Caco-2 (cell line): ENCODE measurements at regions not wholly inside any gene's neighbourhood (a gene's known extent, or its start where the extent isn't known, plus 50 kb on each side); places are given as distances from the start of the nearest gene placed in this dataset.

Experiments used
- BruUV-seq: library from RNA; stranded (reverse); fragments of 400-500 nt; replicated peaks from 2 replicates; lab custom pipeline; 2021; lab: Mats Ljungman, UMichigan
- CTCF ChIA-PET: fragments of 300-600 bp; sonication (Branson Sonifier 250); formaldehyde crosslinking; loops from one replicate; lab custom pipeline; 2022; ENCODE audit warnings: antibody characterized with exemption; lab: Charles Lee
- POLR2A ChIA-PET: fragments of 300-600 bp; sonication (Branson Sonifier 250); formaldehyde crosslinking; loops from one replicate; lab custom pipeline; 2022; ENCODE audit warnings: antibody characterized with exemption; lab: Charles Lee
- DNase-seq, 2 experiments: peaks; one replicate each; pipeline versions ENCODE4 v3.0.0 to v3.0.0-alpha.2; 2020 to 2022
- H3K27me3 ChIP-seq: replicated peaks from 2 replicates; pipeline ENCODE4 v1.6.0; 2011; ENCODE audit warnings: low read length; ENCODE audit not compliant: control insufficient read depth, insufficient read depth
- H3K36me3 ChIP-seq: 2 replicates; pipeline ENCODE4 v1.5.1; 2011; ENCODE audit warnings: low read length; ENCODE audit not compliant: control insufficient read depth, insufficient read depth
- H3K4me1 ChIP-seq: fragments of 250-450 bp; sonication (Bioruptor Pico); 2 replicates; pipeline ENCODE4 v1.5.1; 2020; ENCODE audit warnings: mild to moderate bottlenecking
- H3K4me3 ChIP-seq: 2 replicates; pipeline ENCODE4 v1.5.1; 2011; ENCODE audit warnings: low read depth, mild to moderate bottlenecking, control low read depth, low read length
- H3K9me3 ChIP-seq: fragments of 250-450 bp; sonication (Bioruptor Pico); 2 replicates; pipeline ENCODE4 v1.5.1; 2020; ENCODE audit warnings: mild to moderate bottlenecking, moderate library complexity
- H3K27ac Mint-ChIP-seq: one replicate; pipeline ENCODE4 v1.8.0; 2022; ENCODE audit warnings: mixed read lengths; ENCODE audit not compliant: unreplicated experiment
- H3K27me3 Mint-ChIP-seq: one replicate; pipeline ENCODE4 v1.8.0; 2022; ENCODE audit warnings: mixed read lengths; ENCODE audit not compliant: insufficient read depth, unreplicated experiment
- H3K36me3 Mint-ChIP-seq: one replicate; pipeline ENCODE4 v1.8.0; 2022; ENCODE audit warnings: mild to moderate bottlenecking, mixed read lengths; ENCODE audit not compliant: insufficient read depth, unreplicated experiment
- H3K4me1 Mint-ChIP-seq: one replicate; pipeline ENCODE4 v1.8.0; 2022; ENCODE audit warnings: low read depth, mixed read lengths; ENCODE audit not compliant: unreplicated experiment
- H3K4me3 Mint-ChIP-seq: one replicate; pipeline ENCODE4 v1.8.0; 2022; ENCODE audit warnings: mild to moderate bottlenecking, moderate library complexity, mixed read lengths; ENCODE audit not compliant: unreplicated experiment
- H3K9me3 Mint-ChIP-seq: one replicate; pipeline ENCODE4 v1.8.0; 2022; ENCODE audit warnings: mixed read lengths; ENCODE audit not compliant: unreplicated experiment
- CTCF ChIP-seq, 2 experiments: fragments of 200-600 bp in 1 of 2; IDR thresholded peaks; 1 replicate in 1 of 2; 2 replicates in 1 of 2; pipeline versions ENCODE4 v1.5.1 to v1.8.0; 2011 to 2022; ENCODE audit warnings: antibody characterized with exemption in 1 of 2, control low read depth in 1 of 2, inconsistent platforms in 1 of 2, low read depth in 1 of 2, low read length in 1 of 2, mild to moderate bottlenecking in 1 of 2, moderate library complexity in 1 of 2; ENCODE audit not compliant: insufficient read depth in 1 of 2, severe bottlenecking in 1 of 2, unreplicated experiment in 1 of 2
- intact Hi-C: fragments of 100-400 bp; cut with micrococcal nuclease; formaldehyde crosslinking; loops from one replicate; pipeline ENCODE4 v1.10.0; 2022; ENCODE audit not compliant: unreplicated experiment

GRCh38 chr14:100424504-100425428 lies 101.6 kb downstream of the SLC25A47 start:
- Mint-ChIP-seq H3K27ac (no peak overlapping the region), H3K4me1 (no peaks in the 10 kb centered on the region), H3K4me3 (no peak overlapping the region), H3K9me3 (no peaks in the 10 kb centered on the region), H3K36me3 (no peaks in the 10 kb centered on the region), H3K27me3 (no peaks in the 10 kb centered on the region)
- Histone ChIP-seq H3K27me3 (no peaks in the 10 kb centered on the region), H3K4me3 (no peak overlapping the region), H3K9me3 (no peaks in the 10 kb centered on the region), H3K36me3 (no peaks in the 10 kb centered on the region), H3K4me1 (no peaks in the 10 kb centered on the region)
- intact Hi-C loops, result no loop called here
- no TSS peak for BruUV-seq
- TF ChIP-seq CTCF (IDR thresholded peaks at IDR 0.05; ENCODE audit: insufficient read depth in 1 of 2, low read depth in 1 of 2, low read length in 1 of 2, severe bottlenecking in 1 of 2, unreplicated experiment in 1 of 2), result no peak
- no peak for DNase-seq
- POLR2A ChIA-PET, result no interaction called here
- CTCF ChIA-PET, result interaction anchor here (0.6 kb wide), 1 partner anchor 36 kb away, joined by 3 read pairs; no protein-coding TSS in a partner anchor

- Mint-ChIP-seq H3K9me3 (no peaks in the 10 kb centered on the region), H3K36me3 (no peaks in the 10 kb centered on the region), H3K4me1 (no peaks in the 10 kb centered on the region), H3K27ac (no peak overlapping the region), H3K4me3 (no peak overlapping the region), H3K27me3 (no peaks in the 10 kb centered on the region)
- ChIA-PET POLR2A (no interaction called here), CTCF (interaction anchor here (0.6 kb wide), 1 partner anchor 37 kb away, joined by 3 read pairs; no protein-coding TSS in a partner anchor)
- no peaks in the 10 kb centered on the region for H3K4me1 ChIP-seq
- BruUV-seq, result no TSS peak
- H3K9me3 ChIP-seq, result no peaks in the 10 kb centered on the region
- TF ChIP-seq CTCF (IDR thresholded peaks at IDR 0.05; ENCODE audit: insufficient read depth in 1 of 2, low read depth in 1 of 2, low read length in 1 of 2, severe bottlenecking in 1 of 2, unreplicated experiment in 1 of 2), result no peak
- H3K4me3 ChIP-seq, result no peak overlapping the region
- H3K36me3 ChIP-seq, result no peaks in the 10 kb centered on the region
- intact Hi-C loops, result no loop called here
- no peak for DNase-seq
- no peaks in the 10 kb centered on the region for H3K27me3 ChIP-seq
These were observed 102.3 kb downstream of the SLC25A47 start for GRCh38 chr14:100425429-100425827.

- Mint-ChIP-seq H3K36me3 (no peaks in the 10 kb centered on the region), H3K9me3 (no peaks in the 10 kb centered on the region), H3K27ac (no peak overlapping the region), H3K4me3 (no peak overlapping the region), H3K27me3 (no peaks in the 10 kb centered on the region), H3K4me1 (no peaks in the 10 kb centered on the region)
- no peak for DNase-seq
- ChIA-PET POLR2A (interaction anchor here (0.6 kb wide), 1 partner anchor 1661 kb away, joined by 4 read pairs; no protein-coding TSS in a partner anchor), CTCF (interaction anchor here (0.6 kb wide), 1 partner anchor 141 kb away, joined by 3 read pairs; no protein-coding TSS in a partner anchor)
- H3K27me3 ChIP-seq, result no peaks in the 10 kb centered on the region
- H3K9me3 ChIP-seq, result no peaks in the 10 kb centered on the region
- intact Hi-C loops, result no loop called here
- H3K36me3 ChIP-seq, result no peaks in the 10 kb centered on the region
- no TSS peak for BruUV-seq
- no peaks in the 10 kb centered on the region for H3K4me1 ChIP-seq
- H3K4me3 ChIP-seq, result no peak overlapping the region
- no peak for TF ChIP-seq CTCF (IDR thresholded peaks at IDR 0.05; ENCODE audit: insufficient read depth in 1 of 2, low read depth in 1 of 2, low read length in 1 of 2, severe bottlenecking in 1 of 2, unreplicated experiment in 1 of 2)
These were observed 103.2 kb downstream of the SLC25A47 start for GRCh38 chr14:100426314-100426713.
